MG63 (cell line): ENCODE measurements at regions not wholly inside any gene's neighbourhood (a gene's known extent, or its start where the extent isn't known, plus 50 kb on each side); places are given as distances from the start of the nearest gene placed in this dataset.
"Not testable (repeated sequence)": the region's sequence is repeated elsewhere in the genome, so short reads cannot be mapped to it uniquely, and the experiment has no call there.

Experiments
- DNase-seq: peaks from one replicate; pipeline ENCODE4 v3.0.0-alpha.2; 2020
- H3K27me3 ChIP-seq: fragments of 250-450 bp; sonication (Bioruptor Pico); 2 replicates; pipeline ENCODE4 v1.5.1; 2020; ENCODE audit warnings: mild to moderate bottlenecking, moderate library complexity
- H3K36me3 ChIP-seq: fragments of 250-450 bp; sonication (Bioruptor Pico); 2 replicates; pipeline ENCODE4 v1.5.1; 2020; ENCODE audit warnings: mild to moderate bottlenecking, moderate library complexity
- H3K4me3 ChIP-seq: fragments of 250-450 bp; sonication (Bioruptor Pico); 2 replicates; pipeline ENCODE4 v1.5.1; 2020; ENCODE audit warnings: mild to moderate bottlenecking, moderate library complexity
- H3K9me3 ChIP-seq: fragments of 250-450 bp; sonication (Bioruptor Pico); 2 replicates; pipeline ENCODE4 v1.5.1; 2020; ENCODE audit warnings: mild to moderate bottlenecking, moderate library complexity

- H3K36me3 ChIP-seq, result no peaks in the 10 kb centered on the region
- no peaks in the 10 kb centered on the region for H3K9me3 ChIP-seq
- no peak for DNase-seq
- H3K27me3 ChIP-seq, result no peaks in the 10 kb centered on the region
- no peak overlapping the region for H3K4me3 ChIP-seq
Observed at GRCh38 chr17:53016085-53016484, 806.6 kb upstream of the KIF2B start.

DNA sequence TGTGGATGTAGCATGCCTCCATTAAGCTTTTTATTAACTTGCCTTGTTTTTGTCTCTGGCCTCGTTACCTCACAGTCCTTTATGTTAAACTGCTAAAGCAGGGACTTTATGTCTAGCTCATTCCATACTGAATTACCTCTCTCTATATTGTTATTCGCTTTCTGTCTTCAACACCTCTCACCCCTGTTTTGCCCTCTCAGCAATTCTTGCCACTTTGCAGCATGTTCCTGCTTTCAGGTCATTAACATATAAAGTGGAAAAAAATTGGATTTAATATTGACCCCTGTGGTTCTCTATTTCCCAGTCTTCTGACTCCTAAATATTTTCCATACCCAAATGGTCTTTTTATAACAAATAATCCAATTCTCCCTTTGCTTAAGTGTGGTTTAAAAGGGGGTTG is 810.4 kb upstream of the KIF2B start:
- H3K27me3 ChIP-seq, result no peaks in the 10 kb centered on the region
- no peaks in the 10 kb centered on the region for H3K9me3 ChIP-seq
- H3K36me3 ChIP-seq, result no peaks in the 10 kb centered on the region
- DNase-seq, result no peak
- no peak overlapping the region for H3K4me3 ChIP-seq

DNA sequence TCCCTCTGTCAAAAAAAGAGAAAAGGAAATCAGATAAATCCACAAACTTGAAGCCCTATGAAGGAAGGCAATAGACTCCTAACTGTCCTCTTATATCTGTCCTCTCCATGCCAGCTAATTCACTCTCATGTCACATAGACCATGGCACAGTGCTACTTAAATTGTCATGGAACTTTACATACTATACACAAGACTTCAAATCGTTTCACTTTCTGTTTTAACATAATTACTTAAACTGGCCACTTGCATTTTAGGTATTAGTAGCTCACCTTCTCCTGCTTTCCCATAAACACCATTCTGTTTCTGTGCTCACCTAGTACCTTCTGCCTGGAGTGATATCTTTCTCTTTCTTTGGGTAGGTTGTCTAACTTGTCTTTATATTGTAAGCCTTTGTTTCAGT is 816.7 kb upstream of the KIF2B start:
- Histone ChIP-seq H3K4me3 (no peak overlapping the region), H3K27me3 (no peaks in the 10 kb centered on the region), H3K9me3 (no peaks in the 10 kb centered on the region), H3K36me3 (no peaks in the 10 kb centered on the region)
- no peak for DNase-seq

DNA sequence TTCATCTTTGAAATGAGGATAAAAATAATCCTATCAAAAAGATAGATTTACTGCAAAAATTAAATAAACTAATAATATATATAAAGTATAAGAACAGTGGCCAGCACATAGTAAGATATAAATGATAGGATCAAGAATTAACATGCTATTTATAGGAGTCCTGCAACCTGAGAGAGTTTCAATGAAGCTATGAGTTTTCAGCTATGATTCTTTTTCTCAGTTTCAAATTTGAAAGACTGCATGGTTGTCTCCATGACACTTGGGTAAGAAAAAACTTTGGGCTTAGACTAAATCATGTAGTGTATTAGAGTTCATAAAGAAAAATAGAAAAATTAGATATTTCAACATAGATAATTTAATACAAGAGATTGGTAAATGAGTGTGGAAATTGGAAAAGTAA is 817.8 kb upstream of the KIF2B start:
- Histone ChIP-seq H3K27me3 (no peaks in the 10 kb centered on the region), H3K9me3 (no peaks in the 10 kb centered on the region), H3K4me3 (no peak overlapping the region), H3K36me3 (no peaks in the 10 kb centered on the region)
- DNase-seq, result no peak

GRCh38 chr17:52995881-52996280 is 826.8 kb upstream of the KIF2B start:
- Histone ChIP-seq H3K9me3 (no peaks in the 10 kb centered on the region), H3K4me3 (no peak overlapping the region), H3K27me3 (no peaks in the 10 kb centered on the region), H3K36me3 (no peaks in the 10 kb centered on the region)
- no peak for DNase-seq

- Histone ChIP-seq H3K27me3 (no peaks in the 10 kb centered on the region), H3K36me3 (no peaks in the 10 kb centered on the region), H3K9me3 (no peaks in the 10 kb centered on the region), H3K4me3 (no peak overlapping the region)
- no peak for DNase-seq
Observed at GRCh38 chr17:52995147-52995546, 827.6 kb upstream of the KIF2B start.

DNA sequence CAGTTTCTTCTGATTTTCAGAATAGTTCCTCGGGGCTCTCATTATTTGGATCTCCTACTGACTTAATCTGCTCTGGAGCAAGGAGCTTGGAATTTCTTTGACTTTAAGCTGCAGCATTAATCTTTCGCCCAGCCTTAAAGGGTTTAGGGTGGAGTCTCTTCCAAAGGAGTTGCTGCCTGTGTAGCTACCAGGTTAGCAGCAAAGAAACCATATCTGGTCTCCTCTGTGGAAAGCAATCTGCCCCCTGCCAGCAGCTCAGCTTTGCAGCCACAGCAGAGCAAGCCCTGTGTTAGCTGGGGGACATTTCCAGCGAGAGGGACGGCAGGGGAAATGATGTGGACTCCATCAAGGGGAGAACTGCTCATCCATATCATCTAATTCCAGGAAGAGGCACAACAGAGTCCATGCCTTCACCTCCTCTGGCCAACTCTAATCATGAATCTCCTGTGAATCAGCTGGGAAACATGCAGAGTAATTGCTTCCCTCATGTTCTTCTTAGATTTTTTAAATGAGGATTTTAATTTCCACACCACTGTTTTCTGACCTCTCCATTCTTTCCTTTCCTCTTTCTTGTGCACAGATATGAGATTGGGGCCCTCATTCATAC is 827.6 kb upstream of the CA10 start:
- Histone ChIP-seq H3K27me3 (no peaks in the 10 kb centered on the region), H3K36me3 (no peaks in the 10 kb centered on the region), H3K9me3 (no peaks in the 10 kb centered on the region), H3K4me3 (no peak overlapping the region)
- DNase-seq, result no peak

DNA sequence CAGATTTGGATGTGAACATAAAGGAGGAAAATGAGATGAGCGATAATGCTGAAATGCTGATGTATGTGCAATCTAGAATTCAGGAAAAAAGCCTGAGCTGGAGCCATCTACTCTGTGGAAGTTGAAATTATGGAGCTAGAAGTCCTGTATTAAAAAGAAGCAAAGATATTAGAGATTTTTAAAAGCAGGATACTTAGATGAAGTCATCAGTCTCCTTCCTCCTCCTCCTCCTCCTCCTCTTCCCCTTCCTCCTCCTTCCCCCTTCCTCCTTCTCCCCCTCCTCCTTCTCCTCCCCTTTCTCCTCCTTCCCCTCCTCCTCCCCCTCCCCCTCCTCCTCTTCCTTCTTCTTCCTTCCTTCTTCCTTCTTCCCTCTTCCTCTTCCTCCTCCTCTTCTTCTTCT is 823.8 kb upstream of the CA10 start:
- Histone ChIP-seq H3K36me3 (no peaks in the 10 kb centered on the region), H3K9me3 (no peaks in the 10 kb centered on the region), H3K4me3 (no peak overlapping the region), H3K27me3 (no peaks in the 10 kb centered on the region)
- no peak for DNase-seq

- Histone ChIP-seq H3K36me3 (no peaks in the 10 kb centered on the region), H3K9me3 (no peaks in the 10 kb centered on the region), H3K4me3 (no peak overlapping the region), H3K27me3 (no peaks in the 10 kb centered on the region)
- DNase-seq, result no peak
Observed at GRCh38 chr17:52979921-52980320, 821.4 kb upstream of the CA10 start.

DNA sequence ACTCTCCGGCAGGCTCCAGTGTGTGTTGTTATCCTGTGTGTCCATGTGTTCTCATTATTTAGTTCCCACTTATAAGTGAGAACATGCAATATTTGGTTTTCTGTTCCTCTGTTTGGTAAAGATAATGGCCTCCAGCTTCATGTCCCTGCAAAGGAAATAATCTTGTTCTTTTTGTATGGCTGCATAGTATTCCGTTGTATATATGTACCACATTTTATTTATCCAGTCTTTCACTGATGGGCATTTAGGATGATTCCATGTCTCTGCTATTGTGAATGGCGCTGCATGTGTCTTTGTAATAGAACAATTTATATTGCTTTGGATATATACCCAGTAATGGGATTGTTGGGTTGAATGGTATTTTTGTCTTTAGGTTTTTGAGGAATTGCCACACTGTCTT is 807.3 kb upstream of the CA10 start:
- no peaks in the 10 kb centered on the region; the same call in 1 of the 2 replicates for H3K27me3 ChIP-seq
- H3K9me3 ChIP-seq, result no peaks in the 10 kb centered on the region
- no peaks in the 10 kb centered on the region for H3K36me3 ChIP-seq
- H3K4me3 ChIP-seq, result no peak overlapping the region
- no peak for DNase-seq

DNA sequence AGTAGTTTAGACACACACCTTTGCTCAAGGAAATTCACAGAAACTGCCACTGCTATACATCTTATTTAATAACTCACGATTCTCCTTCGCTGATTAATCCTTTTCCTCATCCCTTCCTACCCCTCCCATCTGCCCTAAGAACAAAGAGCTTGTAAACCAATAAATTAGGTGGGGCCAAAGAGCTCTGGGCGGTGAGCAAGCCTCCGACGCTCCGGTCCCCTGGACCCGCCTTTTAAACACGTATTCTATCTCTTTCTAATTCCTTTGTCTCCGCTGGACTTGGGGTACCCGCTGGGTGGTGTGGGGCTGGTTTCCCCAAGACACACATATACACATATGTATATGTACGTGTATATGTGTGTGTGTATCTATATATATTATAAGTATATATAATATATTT is 803.2 kb upstream of the CA10 start:
- DNase-seq, H3K36me3 ChIP-seq, H3K27me3 ChIP-seq, H3K9me3 ChIP-seq, H3K4me3 ChIP-seq: not testable (repeated sequence)

DNA sequence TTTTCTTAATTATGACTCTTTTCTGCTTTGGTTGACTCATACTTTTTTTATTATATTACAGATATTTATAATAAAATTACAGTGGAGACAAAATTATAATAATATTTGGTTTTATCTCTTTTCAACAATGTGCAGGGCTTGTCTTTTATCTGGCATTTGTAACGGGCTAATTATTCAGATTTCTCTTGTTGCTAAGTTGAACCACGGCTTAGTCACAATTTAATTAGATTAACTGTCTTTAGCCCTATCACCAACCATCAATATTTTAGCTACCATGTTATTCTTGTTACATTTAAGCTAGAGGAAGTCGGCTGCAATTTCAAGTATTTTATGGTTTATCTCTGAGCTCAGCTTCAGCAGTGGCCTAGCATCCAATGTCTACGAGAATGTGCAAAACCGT is 798.9 kb upstream of the CA10 start:
- no peaks in the 10 kb centered on the region for H3K36me3 ChIP-seq
- no peak overlapping the region for H3K4me3 ChIP-seq
- H3K9me3 ChIP-seq, result no peaks in the 10 kb centered on the region
- DNase-seq, result no peak
- no peaks in the 10 kb centered on the region for H3K27me3 ChIP-seq

DNA sequence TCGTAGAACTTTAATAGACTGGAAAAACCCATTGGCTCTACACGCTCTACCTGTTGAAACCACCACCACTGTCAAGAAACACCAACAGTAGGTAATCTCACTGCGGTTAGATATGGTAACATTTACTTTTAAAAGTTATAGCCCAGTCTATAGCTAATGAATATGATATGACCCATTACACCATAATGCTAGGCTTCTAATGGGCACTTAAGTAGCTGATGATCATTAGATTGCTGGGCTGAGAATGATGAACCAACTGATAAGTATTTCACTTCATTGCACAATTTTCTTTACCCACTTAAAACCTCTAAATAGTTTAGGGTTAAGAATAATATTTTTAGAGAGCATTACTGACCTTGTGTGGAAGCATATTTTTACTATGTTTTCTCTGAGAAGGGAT is 788.9 kb upstream of the CA10 start:
- no peak overlapping the region for H3K4me3 ChIP-seq
- no peak for DNase-seq
- no peaks in the 10 kb centered on the region for H3K36me3 ChIP-seq
- no peaks in the 10 kb centered on the region for H3K9me3 ChIP-seq
- H3K27me3 ChIP-seq, result no peaks in the 10 kb centered on the region

- no peak overlapping the region for H3K4me3 ChIP-seq
- no peaks in the 10 kb centered on the region for H3K36me3 ChIP-seq
- peaks cover 5% of the 10 kb centered on the region; the same call in 1 of the 2 replicates for H3K9me3 ChIP-seq
- DNase-seq, result no peak
- no peaks in the 10 kb centered on the region for H3K27me3 ChIP-seq
Observed at GRCh38 chr17:52938623-52939230, 780.2 kb upstream of the CA10 start.

GRCh38 chr17:52930581-52930980 is 772.1 kb upstream of the CA10 start:
- DNase-seq, result no peak
- no peak overlapping the region for H3K4me3 ChIP-seq

GRCh38 chr17:52930145-52930544 is 771.6 kb upstream of the CA10 start:
- DNase-seq, result no peak
- Histone ChIP-seq H3K4me3 (no peak overlapping the region), H3K36me3 (no peaks in the 10 kb centered on the region), H3K27me3 (no peaks in the 10 kb centered on the region), H3K9me3 (0 out of 2 replicates have a peak, but pooled peaks cover 2% of the 10 kb centered on the region)

More at GRCh38 chr17:52930581-52930980, 772.1 kb upstream of the CA10 start:
- Histone ChIP-seq H3K9me3 (0 out of 2 replicates have a peak, but pooled peaks cover 2% of the 10 kb centered on the region), H3K27me3 (no peaks in the 10 kb centered on the region), H3K36me3 (no peaks in the 10 kb centered on the region)

GRCh38 chr17:52923658-52924057 is 765.1 kb upstream of the CA10 start:
- Histone ChIP-seq H3K36me3 (no peaks in the 10 kb centered on the region), H3K27me3 (no peaks in the 10 kb centered on the region), H3K4me3 (no peak overlapping the region), H3K9me3 (no peaks in the 10 kb centered on the region)
- no peak for DNase-seq

GRCh38 chr17:52899235-52899634 is 740.7 kb upstream of the CA10 start:
- H3K36me3 ChIP-seq, result no peaks in the 10 kb centered on the region
- no peaks in the 10 kb centered on the region for H3K27me3 ChIP-seq
- H3K9me3 ChIP-seq, result no peaks in the 10 kb centered on the region
- H3K4me3 ChIP-seq, result no peak overlapping the region
- no peak for DNase-seq
